HCT116 (cell line): ENCODE measurements at regions not wholly inside any gene's neighbourhood (a gene's known extent, or its start where the extent isn't known, plus 50 kb on each side); places are given as distances from the start of the nearest gene placed in this dataset.

Experiments
- ATAC-seq: fragments of 200-7000 bp; cut with Tn5 transposase; 2 replicates; pipeline ENCODE4 v1.9.1; 2020; ENCODE audit warnings: mild to moderate bottlenecking, moderate library complexity
- BruUV-seq: library from RNA; stranded (reverse); fragments of 400-500 nt; replicated peaks from 2 replicates; lab custom pipeline; 2021; lab: Mats Ljungman, UMichigan
- CTCF ChIA-PET: fragments of 300-600 bp; sonication (Branson Sonifier 250); formaldehyde crosslinking; loops from one replicate; lab custom pipeline; 2021; ENCODE audit warnings: antibody characterized with exemption; lab: Charles Lee
- POLR2A ChIA-PET: fragments of 300-600, 350-600 bp; sonication (Branson Sonifier 250); formaldehyde crosslinking; loops from one replicate; lab custom pipeline; 2021; ENCODE audit warnings: antibody characterized with exemption; lab: Charles Lee
- RAD21 ChIA-PET, 2 experiments: fragments of 300-600 bp; sonication (Branson Sonifier 250); formaldehyde crosslinking; loops; one replicate each; lab custom pipeline; 2023; ENCODE audit warnings: low total read pairs in 2 of 2; ENCODE audit not compliant: uncharacterized antibody in 2 of 2, unreplicated experiment in 2 of 2, low non-redundant PET in 1 of 2; lab: Charles Lee
- DNase-seq: peaks from one replicate; pipeline ENCODE4 v3.0.0-alpha.2; 2010; ENCODE audit warnings: low read depth, low spot score
- H2AFZ ChIP-seq: fragments of 200-600 bp; shearing (Covaris generic), sonication (generic); 2 replicates; pipeline ENCODE4 v1.6.1; 2017; ENCODE audit warnings: low read depth, mixed run types, mixed read lengths, antibody characterized with exemption, low read length; ENCODE audit not compliant: poor library complexity, severe bottlenecking
- H3K27ac ChIP-seq: 2 replicates; pipeline ENCODE4 v1.5.1; 2012; ENCODE audit warnings: low read depth, low read length
- H3K27me3 ChIP-seq: fragments of 200-600 bp; sonication (generic); 2 replicates; pipeline ENCODE4 v1.6.1; 2016; ENCODE audit warnings: mixed run types, low read length, mixed read lengths; ENCODE audit not compliant: insufficient read depth
- H3K36me3 ChIP-seq, 2 experiments: fragments of 200-500 bp in 1 of 2; fragments of 200-600 bp in 1 of 2; sonication (Bioruptor generic) in 1 of 2; sonication (generic) in 1 of 2; 2 replicates each; pipeline versions ENCODE4 v1.5.1 to v1.6.1; 2014 to 2016; ENCODE audit warnings: low read length in 2 of 2, inconsistent platforms in 1 of 2, mixed read lengths in 1 of 2, mixed run types in 1 of 2; ENCODE audit not compliant: insufficient read depth in 2 of 2, control insufficient read depth in 1 of 2
- H3K4me1 ChIP-seq, 2 experiments: fragments of 200-600 bp in 1 of 2; sonication (generic) in 1 of 2; 2 replicates each; pipeline versions ENCODE4 v1.5.1 to v1.6.1; 2012 to 2017; ENCODE audit warnings: low read length in 2 of 2, inconsistent platforms in 1 of 2, mild to moderate bottlenecking in 1 of 2, mixed read lengths in 1 of 2, mixed run types in 1 of 2, moderate library complexity in 1 of 2; ENCODE audit not compliant: insufficient read depth in 2 of 2, control insufficient read depth in 1 of 2
- H3K4me2 ChIP-seq: fragments of 200-600 bp; sonication (generic); 2 replicates; pipeline ENCODE4 v1.6.1; 2017; ENCODE audit warnings: mixed run types, low read length, mixed read lengths
- H3K4me3 ChIP-seq, 2 experiments: fragments of 200-600 bp in 1 of 2; sonication (generic) in 1 of 2; replicated peaks in 1 of 2; 2 replicates each; pipeline ENCODE4 v1.5.1; 2011 to 2016; ENCODE audit warnings: low read length in 2 of 2, control low read depth in 1 of 2, low read depth in 1 of 2, mild to moderate bottlenecking in 1 of 2, mixed read lengths in 1 of 2, mixed run types in 1 of 2
- H3K79me2 ChIP-seq: fragments of 200-600 bp; sonication (generic); 2 replicates; pipeline ENCODE4 v1.6.1; 2017; ENCODE audit warnings: mild to moderate bottlenecking, mixed run types, low read length, moderate library complexity, mixed read lengths; ENCODE audit not compliant: insufficient read depth
- H3K9ac ChIP-seq: fragments of 200-600 bp; sonication (generic); 2 replicates; pipeline ENCODE4 v1.6.1; 2016; ENCODE audit warnings: low read length, mixed read lengths
- H3K9me2 ChIP-seq: fragments of 200-600 bp; sonication (generic), shearing (Covaris generic); 2 replicates; pipeline ENCODE4 v1.6.1; 2017; ENCODE audit warnings: mixed run types, mild to moderate bottlenecking, moderate library complexity; ENCODE audit not compliant: insufficient read depth
- H3K9me3 ChIP-seq, 2 experiments: fragments of 200-500 bp in 1 of 2; fragments of 200-600 bp in 1 of 2; sonication (Bioruptor generic) in 1 of 2; sonication (generic) in 1 of 2; 2 replicates each; pipeline ENCODE4 v1.6.1; 2014 to 2017; ENCODE audit warnings: low read length in 2 of 2, mixed read lengths in 2 of 2, inconsistent platforms in 1 of 2, low read depth in 1 of 2, mild to moderate bottlenecking in 1 of 2, mixed run types in 1 of 2, moderate library complexity in 1 of 2; ENCODE audit not compliant: control insufficient read depth in 1 of 2, insufficient read depth in 1 of 2
- H4K20me1 ChIP-seq: fragments of 200-600 bp; sonication (generic), shearing (Covaris generic); 2 replicates; pipeline ENCODE4 v1.6.1; 2017; ENCODE audit warnings: mixed run types, mild to moderate bottlenecking, moderate library complexity; ENCODE audit not compliant: insufficient read depth
- ATF3 ChIP-seq: IDR thresholded peaks from 2 replicates; pipeline ENCODE4 v1.6.1; 2012
- CBX3 ChIP-seq: IDR thresholded peaks from 2 replicates; pipeline ENCODE4 v1.6.1; 2012; ENCODE audit warnings: low read depth
- CEBPB ChIP-seq: IDR thresholded peaks from 2 replicates; pipeline ENCODE4 v1.6.1; 2012; ENCODE audit warnings: low read depth
- EGR1 ChIP-seq: IDR thresholded peaks from 2 replicates; pipeline ENCODE4 v1.6.1; 2012; ENCODE audit warnings: low read depth
- ELF1 ChIP-seq: IDR thresholded peaks from 2 replicates; pipeline ENCODE4 v1.6.1; 2012; ENCODE audit warnings: low read depth, borderline replicate concordance
- EZH2 ChIP-seq: fragments of 200-600 bp; sonication (generic); IDR thresholded peaks from 2 replicates; pipeline ENCODE4 v1.6.1; 2017; ENCODE audit warnings: antibody characterized with exemption, mixed run types
- EZH2phosphoT487 ChIP-seq: fragments of 200-600 bp; IDR thresholded peaks from 2 replicates; pipeline ENCODE4 v1.6.1; 2018; ENCODE audit warnings: antibody characterized with exemption, borderline replicate concordance
- FOSL1 ChIP-seq: IDR thresholded peaks from 2 replicates; pipeline ENCODE4 v1.6.1; 2012; ENCODE audit warnings: low read depth
- JUND ChIP-seq: IDR thresholded peaks from 2 replicates; pipeline ENCODE4 v1.6.1; 2012
- POLR2A ChIP-seq: IDR thresholded peaks from 2 replicates; pipeline ENCODE4 v1.7.0; 2011; ENCODE audit warnings: borderline replicate concordance; ENCODE audit not compliant: insufficient read depth, insufficient read length; ENCODE audit errors: extremely low read depth
- POLR2AphosphoS5 ChIP-seq: IDR thresholded peaks from 2 replicates; pipeline ENCODE4 v1.6.1; 2011; ENCODE audit warnings: mild to moderate bottlenecking, low read depth, low read length, moderate library complexity
- SIN3A ChIP-seq: IDR thresholded peaks from 2 replicates; pipeline ENCODE4 v1.6.1; 2012; ENCODE audit warnings: low read depth
- SP1 ChIP-seq: IDR thresholded peaks from 2 replicates; pipeline ENCODE4 v1.6.1; 2012; ENCODE audit warnings: low read depth
- SRF ChIP-seq: IDR thresholded peaks from 2 replicates; pipeline ENCODE4 v1.6.1; 2012; ENCODE audit warnings: low read depth
- TCF7L2 ChIP-seq: IDR thresholded peaks from 2 replicates; pipeline ENCODE4 v1.7.0; 2011; ENCODE audit warnings: borderline replicate concordance, inconsistent platforms; ENCODE audit not compliant: insufficient read depth, insufficient read length; ENCODE audit errors: extremely low read depth
- YY1 ChIP-seq: IDR thresholded peaks from 2 replicates; pipeline ENCODE4 v1.6.1; 2011; ENCODE audit warnings: low read length, low read depth, moderate library complexity, mild to moderate bottlenecking; ENCODE audit not compliant: insufficient replicate concordance; ENCODE audit errors: extremely low read depth
- ZFX ChIP-seq: fragments of 450-650 bp; IDR thresholded peaks from 2 replicates; pipeline ENCODE4 v1.6.1; 2017
- ZNF274 ChIP-seq: fragments of 200-500 bp; sonication (Bioruptor generic); IDR thresholded peaks from 2 replicates; pipeline ENCODE4 v1.6.1; 2014; ENCODE audit warnings: mild to moderate bottlenecking, low read depth, low read length, inconsistent platforms
- intact Hi-C: fragments of 100-400 bp; cut with micrococcal nuclease; formaldehyde crosslinking; loops from 2 replicates; pipeline ENCODE4 v1.10.0; 2022
- TF ChIP-seq, protein P1 (sequence below): IDR thresholded peaks from 2 replicates; pipeline ENCODE4 v1.6.1; 2011; ENCODE audit warnings: mild to moderate bottlenecking, low read length, moderate library complexity; ENCODE audit not compliant: insufficient replicate concordance; ENCODE audit errors: extremely low read depth
- TF ChIP-seq, protein P2 (sequence below): IDR thresholded peaks from 2 replicates; pipeline ENCODE4 v1.6.1; 2012

DNA sequence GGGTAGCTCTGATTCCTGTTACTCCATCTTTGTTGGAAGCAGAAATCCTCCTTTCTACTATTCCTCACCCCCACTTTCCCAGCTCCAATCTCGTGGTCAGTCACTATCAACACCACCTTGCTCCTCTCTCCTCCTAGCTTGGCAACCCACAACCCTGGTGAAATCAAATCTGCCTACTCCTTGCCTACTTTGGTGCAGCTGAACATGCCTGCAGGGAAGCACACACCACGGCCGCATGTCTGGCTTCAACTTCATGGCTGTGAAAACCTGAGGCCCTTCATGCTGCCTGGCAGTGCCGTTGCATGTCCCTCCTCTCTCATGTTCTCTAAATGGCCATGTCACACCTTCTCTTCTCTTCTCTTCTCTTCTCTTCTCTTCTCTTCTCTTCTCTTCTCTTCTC lies 112.4 kb upstream of the FOXA2 start:
- Histone ChIP-seq H2AFZ (no peak overlapping the region), H3K27ac (no peak overlapping the region), H3K4me1 (peaks cover 2 to 5% of the 10 kb centered on the region in 2 experiments; a peak in 3 of 4 replicates), H3K4me3 (no peak overlapping the region), H4K20me1 (no peaks in the 10 kb centered on the region), H3K79me2 (no peaks in the 10 kb centered on the region), H3K4me2 (no peak overlapping the region), H3K27me3 (peaks cover 10% of the 10 kb centered on the region; the same call in 1 of the 2 replicates), H3K9ac (no peak overlapping the region), H3K9me3 (no peaks in the 10 kb centered on the region), H3K9me2 (no peaks in the 10 kb centered on the region), H3K36me3 (no peaks in the 10 kb centered on the region)
- DNase-seq (no peak), ATAC-seq (no peak)
- no TSS peak for BruUV-seq
- RAD21 ChIA-PET: interaction anchor here in 1 of 2 experiments (0.6 kb wide), 1 partner anchor 8 kb away, joined by 3 read pairs; no protein-coding TSS in a partner anchor
- intact Hi-C loops: no loop called here
- TF ChIP-seq SIN3A (no peak), CBX3 (no peak), ATF3 (no peak), ZFX (no peak), EZH2phosphoT487 (no peak), POLR2AphosphoS5 (no peak), JUND (no peak), ELF1 (no peak), POLR2A (no peak), ZNF274 (no peak), CEBPB (no peak), TCF7L2 (no peak), YY1 (no peak), EGR1 (no peak), SRF (no peak), FOSL1 (no peak), SP1 (no peak), EZH2 (no peak)
- TF ChIP-seq, protein P1, sequence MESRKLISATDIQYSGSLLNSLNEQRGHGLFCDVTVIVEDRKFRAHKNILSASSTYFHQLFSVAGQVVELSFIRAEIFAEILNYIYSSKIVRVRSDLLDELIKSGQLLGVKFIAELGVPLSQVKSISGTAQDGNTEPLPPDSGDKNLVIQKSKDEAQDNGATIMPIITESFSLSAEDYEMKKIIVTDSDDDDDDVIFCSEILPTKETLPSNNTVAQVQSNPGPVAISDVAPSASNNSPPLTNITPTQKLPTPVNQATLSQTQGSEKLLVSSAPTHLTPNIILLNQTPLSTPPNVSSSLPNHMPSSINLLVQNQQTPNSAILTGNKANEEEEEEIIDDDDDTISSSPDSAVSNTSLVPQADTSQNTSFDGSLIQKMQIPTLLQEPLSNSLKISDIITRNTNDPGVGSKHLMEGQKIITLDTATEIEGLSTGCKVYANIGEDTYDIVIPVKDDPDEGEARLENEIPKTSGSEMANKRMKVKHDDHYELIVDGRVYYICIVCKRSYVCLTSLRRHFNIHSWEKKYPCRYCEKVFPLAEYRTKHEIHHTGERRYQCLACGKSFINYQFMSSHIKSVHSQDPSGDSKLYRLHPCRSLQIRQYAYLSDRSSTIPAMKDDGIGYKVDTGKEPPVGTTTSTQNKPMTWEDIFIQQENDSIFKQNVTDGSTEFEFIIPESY: no peak
- TF ChIP-seq, protein P2, sequence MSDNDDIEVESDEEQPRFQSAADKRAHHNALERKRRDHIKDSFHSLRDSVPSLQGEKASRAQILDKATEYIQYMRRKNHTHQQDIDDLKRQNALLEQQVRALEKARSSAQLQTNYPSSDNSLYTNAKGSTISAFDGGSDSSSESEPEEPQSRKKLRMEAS: no peak
- POLR2A ChIA-PET: no interaction called here
- CTCF ChIA-PET: interaction anchor here (0.7 kb wide), 1 partner anchor 358 kb away, joined by 3 read pairs; no protein-coding TSS in a partner anchor
